Sigmoid colon (tissue), 6 donors: ENCODE measurements at regions not wholly inside any gene's neighbourhood (a gene's known extent, or its start where the extent isn't known, plus 50 kb on each side); places are given as distances from the start of the nearest gene placed in this dataset.

Source experiments
- DNase-seq: peaks from one replicate; pipeline ENCODE4 v3.0.0-alpha.2; 2019
- H3K27ac ChIP-seq, 4 donors: fragments of 200-600 bp; sonication (generic); one replicate each; pipeline ENCODE4 v1.5.1; 2016 to 2019; ENCODE audit warnings: mild to moderate bottlenecking in 1 of 4
- H3K27me3 ChIP-seq, 3 donors: fragments of 200-600 bp; sonication (generic); one replicate each; pipeline ENCODE4 v1.5.1; 2019; ENCODE audit warnings: mild to moderate bottlenecking in 1 of 3
- H3K36me3 ChIP-seq, 4 donors: fragments of 200-600 bp; sonication (generic); one replicate each; pipeline ENCODE4 v1.5.1; 2016 to 2019
- H3K4me1 ChIP-seq, 4 donors: fragments of 200-600 bp; sonication (generic); one replicate each; pipeline ENCODE4 v1.5.1; 2017 to 2019
- H3K4me3 ChIP-seq, 4 donors: fragments of 200-600 bp; sonication (generic); one replicate each; pipeline ENCODE4 v1.5.1; 2017 to 2019; ENCODE audit warnings: mild to moderate bottlenecking in 2 of 4, moderate library complexity in 1 of 4
- H3K9me3 ChIP-seq, 4 donors: fragments of 200-600 bp in 3 of 4; sonication (generic) in 3 of 4; one replicate each; pipeline versions ENCODE4 v1.5.1 to v1.6.1; 2013 to 2019
- CTCF ChIP-seq, 4 experiments: fragments of 450-650 bp in 3 of 4; fragments of 200-600 bp in 1 of 4; IDR thresholded peaks; one replicate each; pipeline ENCODE4 v1.5.1; 2016 to 2019; ENCODE audit warnings: antibody characterized with exemption in 4 of 4, mild to moderate bottlenecking in 3 of 4, moderate library complexity in 2 of 4
- EP300 ChIP-seq, 4 donors: sonication (generic); formaldehyde crosslinking; IDR thresholded peaks; one replicate each; pipeline ENCODE4 v1.6.1; 2017; ENCODE audit warnings: antibody characterized with exemption in 4 of 4
- POLR2A ChIP-seq, 2 donors: fragments of 450-650 bp; IDR thresholded peaks; one replicate each; pipeline ENCODE4 v1.6.1; 2016; ENCODE audit warnings: antibody characterized with exemption in 2 of 2, mild to moderate bottlenecking in 2 of 2, moderate library complexity in 2 of 2
- POLR2AphosphoS5 ChIP-seq, 4 donors: sonication (generic); formaldehyde crosslinking; IDR thresholded peaks; one replicate each; pipeline ENCODE4 v1.6.1; 2017; ENCODE audit warnings: antibody characterized with exemption in 4 of 4
- WGBS, 2 donors: extraction: QIAGEN DNeasy Blood & Tissue Kit; methylation state at CpG; one replicate each; pipeline ENCODE4 v1.1.7; 2013; 5-methylcytosine and 5-hydroxymethylcytosine counted together
- intact Hi-C: fragments of 100-400 bp; cut with DNase I; formaldehyde crosslinking; loops from one replicate; pipeline ENCODE4 v1.15.1; 2023
- donor health status: healthy with polysubstance abuse.
- donor health status: healthy.

- Histone ChIP-seq H3K27me3 (no peaks in the 10 kb centered on the region), H3K27ac (no peak overlapping the region), H3K4me3 (no peak overlapping the region), H3K4me1 (no peaks in the 10 kb centered on the region), H3K36me3 (no peaks in the 10 kb centered on the region), H3K9me3 (no peaks in the 10 kb centered on the region)
- TF ChIP-seq CTCF (IDR thresholded peaks at IDR 0.05): no peak
- TF ChIP-seq POLR2A (IDR thresholded peaks at IDR 0.05): no peak
- no peak for TF ChIP-seq EP300 (IDR thresholded peaks at IDR 0.05)
- TF ChIP-seq POLR2AphosphoS5 (IDR thresholded peaks at IDR 0.05): no peak
- WGBS, 2 donors: 89 to 96% methylated on average over 2 of the region's 2 CpGs
- no peak for DNase-seq
- intact Hi-C loops: no loop called here
Measured at GRCh38 chr5:57417971-57418370, 64.6 kb downstream of the ACTBL2 start.

- no peaks in the 10 kb centered on the region for H3K4me1 ChIP-seq
- DNase-seq: no peak
- TF ChIP-seq EP300 (IDR thresholded peaks at IDR 0.05) (no peak), POLR2A (IDR thresholded peaks at IDR 0.05) (no peak), CTCF (IDR thresholded peaks at IDR 0.05) (no peak), POLR2AphosphoS5 (IDR thresholded peaks at IDR 0.05) (no peak)
- no peak overlapping the region for H3K27ac ChIP-seq
- no peak overlapping the region for H3K4me3 ChIP-seq
- intact Hi-C loops: no loop called here
- H3K27me3 ChIP-seq: no peaks in the 10 kb centered on the region
- no peaks in the 10 kb centered on the region for H3K9me3 ChIP-seq
- WGBS, 2 donors: 91 to 93% methylated on average over 6 of the region's 6 CpGs
- no peaks in the 10 kb centered on the region for H3K36me3 ChIP-seq
Measured at GRCh38 chr5:57417320-57417719, 65.3 kb downstream of the ACTBL2 start.

- intact Hi-C loops: no loop called here
- no peaks in the 10 kb centered on the region for H3K36me3 ChIP-seq
- no peak for TF ChIP-seq CTCF (IDR thresholded peaks at IDR 0.05)
- TF ChIP-seq EP300 (IDR thresholded peaks at IDR 0.05): no peak
- TF ChIP-seq POLR2AphosphoS5 (IDR thresholded peaks at IDR 0.05): no peak
- TF ChIP-seq POLR2A (IDR thresholded peaks at IDR 0.05): no peak
- H3K4me1 ChIP-seq: no peaks in the 10 kb centered on the region
- H3K4me3 ChIP-seq: no peak overlapping the region
- no peaks in the 10 kb centered on the region for H3K9me3 ChIP-seq
- WGBS, 2 donors: 85 to 89% methylated on average over 4 of the region's 4 CpGs
- no peaks in the 10 kb centered on the region for H3K27me3 ChIP-seq
- H3K27ac ChIP-seq: no peak overlapping the region
- DNase-seq: no peak
Measured at GRCh38 chr5:57416278-57416994, 66.2 kb downstream of the ACTBL2 start.

GRCh38 chr5:57414857-57415256 lies 67.8 kb downstream of the ACTBL2 start:
- Histone ChIP-seq H3K9me3 (no peaks in the 10 kb centered on the region), H3K4me3 (no peak overlapping the region), H3K4me1 (no peaks in the 10 kb centered on the region), H3K27me3 (no peaks in the 10 kb centered on the region), H3K36me3 (no peaks in the 10 kb centered on the region), H3K27ac (no peak overlapping the region)
- no peak for DNase-seq
- 75 to 90% methylated on average over 2 of the region's 2 CpGs for WGBS, 2 donors
- TF ChIP-seq EP300 (IDR thresholded peaks at IDR 0.05) (no peak), POLR2AphosphoS5 (IDR thresholded peaks at IDR 0.05) (no peak), POLR2A (IDR thresholded peaks at IDR 0.05) (no peak), CTCF (IDR thresholded peaks at IDR 0.05) (no peak)
- intact Hi-C loops: no loop called here

- no peaks in the 10 kb centered on the region for H3K36me3 ChIP-seq
- TF ChIP-seq POLR2AphosphoS5 (IDR thresholded peaks at IDR 0.05): no peak
- no peak for TF ChIP-seq CTCF (IDR thresholded peaks at IDR 0.05)
- intact Hi-C loops: no loop called here
- no peaks in the 10 kb centered on the region for H3K9me3 ChIP-seq
- no peak overlapping the region for H3K27ac ChIP-seq
- no peak for DNase-seq
- H3K4me3 ChIP-seq: no peak overlapping the region
- 77 to 91% methylated on average over 3 of the region's 3 CpGs for WGBS, 2 donors
- peaks cover 0 to 1% (median 0%) of the 10 kb centered on the region in 4 donors for H3K4me1 ChIP-seq
- H3K27me3 ChIP-seq: no peaks in the 10 kb centered on the region
Measured at GRCh38 chr5:57414191-57414590, 68.4 kb downstream of the ACTBL2 start.
